Activated T-helper 1 cell treated with anti-CD3 and anti-CD28 coated beads, Interleukin-12 subunit alpha, Interleukin-12 subunit beta, Interleukin-2, Interleukin-4 antibody, amounts not matched to agents 30 ng/mL and 10 ng/mL and 1 ng/mL, durations not matched to agents 14 hours and 24 hours and 36 hours (primary cell): ENCODE measurements at regions not wholly inside any gene's neighbourhood (a gene's known extent, or its start where the extent isn't known, plus 50 kb on each side); places are given as distances from the start of the nearest gene placed in this dataset.
"Not testable (repeated sequence)": the region's sequence is repeated elsewhere in the genome, so short reads cannot be mapped to it uniquely, and the experiment has no call there.

Experiments used
- DNase-seq: peaks from one replicate; pipeline ENCODE4 v3.0.0; 2021; ENCODE audit warnings: low spot score
- H3K27ac Mint-ChIP-seq: one replicate; pipeline ENCODE4 v1.8.0; 2021; ENCODE audit warnings: mild to moderate bottlenecking, mixed read lengths
- H3K27me3 Mint-ChIP-seq: one replicate; pipeline ENCODE4 v1.8.0; 2022; ENCODE audit warnings: mild to moderate bottlenecking, moderate library complexity, mixed read lengths; ENCODE audit not compliant: insufficient read depth
- H3K36me3 Mint-ChIP-seq: one replicate; pipeline ENCODE4 v1.8.0; 2021; ENCODE audit warnings: low read depth, mixed read lengths
- H3K4me1 Mint-ChIP-seq: one replicate; pipeline ENCODE4 v1.8.0; 2021; ENCODE audit warnings: low read depth, mixed read lengths
- H3K4me3 Mint-ChIP-seq: one replicate; pipeline ENCODE4 v1.8.0; 2021; ENCODE audit warnings: mild to moderate bottlenecking, moderate library complexity, mixed read lengths
- H3K9me3 Mint-ChIP-seq: one replicate; pipeline ENCODE4 v1.8.0; 2021; ENCODE audit warnings: mixed read lengths
- intact Hi-C: fragments of 100-400 bp; cut with micrococcal nuclease; formaldehyde crosslinking; loops from one replicate; pipeline ENCODE4 v1.15.1; 2024

DNA sequence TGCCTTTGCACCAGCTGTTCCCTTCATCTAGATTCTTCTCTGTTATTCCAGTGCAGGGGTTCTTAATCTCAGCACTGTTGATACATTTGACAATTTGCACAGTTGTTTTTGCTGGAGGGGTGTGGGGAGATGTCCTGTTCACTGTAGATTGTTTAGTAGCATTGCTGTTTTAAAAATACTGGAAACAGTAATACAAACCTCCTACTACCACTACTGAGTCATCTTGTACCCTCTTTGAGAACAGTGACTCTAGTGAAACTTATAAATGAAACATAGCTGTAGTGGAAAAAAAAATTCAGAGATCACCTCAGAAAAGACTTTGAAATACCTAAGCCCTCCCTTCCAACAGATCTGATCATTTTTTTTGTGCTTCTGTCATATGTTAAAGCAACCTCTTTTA, 154.8 kb upstream of the TMEM196 start:
- intact Hi-C loops: no loop called here
- no peaks in the 10 kb centered on the region for H3K36me3 Mint-ChIP-seq
- no peaks in the 10 kb centered on the region for H3K27me3 Mint-ChIP-seq
- H3K4me1 Mint-ChIP-seq: no peaks in the 10 kb centered on the region
- no peak for DNase-seq
- no peaks in the 10 kb centered on the region for H3K9me3 Mint-ChIP-seq
- H3K27ac Mint-ChIP-seq: no peak overlapping the region
- no peak overlapping the region for H3K4me3 Mint-ChIP-seq

DNA sequence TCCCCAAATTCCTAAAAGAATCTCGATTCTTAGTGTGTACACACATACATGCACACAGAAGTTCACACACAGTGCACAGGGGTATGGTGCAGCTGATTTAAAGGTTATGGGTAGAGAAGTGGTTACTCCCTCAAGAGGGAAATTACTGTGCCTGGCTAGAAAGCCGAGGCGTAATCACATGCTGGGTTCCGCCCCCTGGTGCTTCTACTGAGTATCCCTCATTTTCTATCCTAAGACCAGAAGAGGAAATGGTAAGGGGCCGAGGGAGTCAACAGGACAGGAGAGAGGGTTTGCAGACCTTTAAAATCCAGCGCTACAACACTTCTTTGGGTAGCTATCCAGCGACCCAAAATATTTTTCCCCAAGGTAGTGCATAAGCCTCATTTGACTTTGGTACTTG, 147.3 kb upstream of the TMEM196 start:
- intact Hi-C loops: no loop called here
- Mint-ChIP-seq H3K27ac (no peak overlapping the region), H3K4me1 (no peaks in the 10 kb centered on the region), H3K9me3 (no peaks in the 10 kb centered on the region), H3K27me3 (no peaks in the 10 kb centered on the region), H3K4me3 (no peak overlapping the region), H3K36me3 (no peaks in the 10 kb centered on the region)
- no peak for DNase-seq

DNA sequence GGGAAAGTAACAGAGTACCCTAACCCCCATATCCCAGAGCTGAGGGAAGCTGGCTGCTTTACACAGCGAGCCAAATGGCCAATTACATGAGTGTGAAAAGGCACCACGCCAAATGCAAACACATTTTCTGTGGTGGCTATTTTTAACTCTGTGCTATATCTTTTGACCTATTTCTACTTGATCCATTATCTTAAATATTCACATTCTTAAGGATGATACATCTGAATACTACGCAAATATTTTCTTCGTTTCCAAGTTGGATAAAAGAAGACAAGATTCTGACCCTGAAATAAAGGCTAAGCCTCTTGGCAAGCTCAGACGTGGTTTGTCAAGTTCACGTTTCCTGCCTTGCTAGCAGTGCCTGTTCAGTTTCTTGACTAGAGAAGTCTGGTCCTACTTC, 146.7 kb upstream of the TMEM196 start:
- Mint-ChIP-seq H3K27ac (no peak overlapping the region), H3K27me3 (no peaks in the 10 kb centered on the region), H3K4me1 (no peaks in the 10 kb centered on the region), H3K36me3 (no peaks in the 10 kb centered on the region), H3K9me3 (no peaks in the 10 kb centered on the region), H3K4me3 (no peak overlapping the region)
- intact Hi-C loops: no loop called here
- DNase-seq: no peak

DNA sequence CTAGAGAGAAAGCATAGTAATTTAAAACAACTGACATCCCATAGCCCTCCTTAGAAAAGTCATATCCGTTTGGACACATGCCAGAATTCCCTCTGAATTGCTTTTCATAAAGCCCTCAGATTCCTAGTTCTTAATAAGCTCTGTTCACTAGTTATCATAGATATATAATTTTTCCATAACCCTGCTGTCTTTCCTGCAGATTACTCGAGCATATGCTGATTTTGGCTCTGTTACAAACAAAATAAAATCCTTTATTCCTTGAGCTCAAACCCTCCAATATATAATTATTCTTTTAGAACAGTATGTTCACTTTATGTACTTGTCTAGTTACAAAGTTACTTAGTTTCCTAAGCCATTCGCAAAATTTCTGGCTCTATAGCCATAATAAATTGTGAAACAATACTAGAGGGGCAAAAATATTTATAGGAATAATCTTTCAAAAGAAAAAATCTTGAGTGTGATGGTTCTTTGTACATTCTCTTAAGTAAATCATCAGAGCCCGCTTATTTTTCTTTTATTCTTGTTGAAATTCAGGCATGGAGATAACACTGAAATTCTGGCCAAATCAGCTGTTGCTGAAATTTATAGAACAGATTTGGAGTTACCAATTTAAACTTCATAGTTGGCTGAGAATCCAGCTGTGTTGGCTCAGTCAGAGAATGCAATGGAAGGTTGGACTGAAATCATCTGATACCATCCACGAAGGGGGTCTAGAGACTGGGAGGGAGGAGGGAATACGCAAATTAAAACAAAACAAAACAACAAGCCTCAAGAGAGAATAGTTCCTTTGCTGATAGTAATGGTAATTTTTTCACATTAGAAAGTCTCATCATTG, 146.1 kb upstream of the TMEM196 start:
- intact Hi-C loops: no loop called here

DNA sequence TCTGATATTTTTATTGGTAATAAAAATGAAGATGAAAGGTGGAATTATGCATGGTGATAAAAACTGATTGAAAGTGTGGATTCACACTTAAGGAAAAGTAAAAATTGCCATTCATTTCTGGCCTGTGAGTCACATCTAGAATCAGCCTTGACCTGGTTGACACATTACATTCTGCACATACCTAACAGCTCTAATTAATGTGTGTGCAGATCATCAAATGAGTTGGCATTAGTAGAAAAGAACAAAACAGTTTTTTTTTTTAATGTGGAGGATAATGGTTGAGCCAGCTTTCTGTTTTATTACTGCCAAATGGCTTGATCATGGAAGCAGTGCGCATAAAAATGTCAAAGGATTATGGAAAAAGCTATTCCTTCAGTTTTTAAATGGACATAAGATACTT, 142.6 kb upstream of the TMEM196 start:
- DNase-seq: no peak
- H3K4me3 Mint-ChIP-seq: no peak overlapping the region
- no peaks in the 10 kb centered on the region for H3K4me1 Mint-ChIP-seq
- no peak overlapping the region for H3K27ac Mint-ChIP-seq
- H3K36me3 Mint-ChIP-seq: no peaks in the 10 kb centered on the region
- intact Hi-C loops: no loop called here
- no peaks in the 10 kb centered on the region for H3K9me3 Mint-ChIP-seq
- H3K27me3 Mint-ChIP-seq: no peaks in the 10 kb centered on the region

More for the DNA sequence above, 146.1 kb upstream of the TMEM196 start:
- H3K9me3 Mint-ChIP-seq: no peaks in the 10 kb centered on the region
- H3K4me1 Mint-ChIP-seq: no peaks in the 10 kb centered on the region
- DNase-seq: no peak
- H3K36me3 Mint-ChIP-seq: no peaks in the 10 kb centered on the region
- H3K27ac Mint-ChIP-seq: no peak overlapping the region
- H3K27me3 Mint-ChIP-seq: no peaks in the 10 kb centered on the region
- H3K4me3 Mint-ChIP-seq: no peak overlapping the region

DNA sequence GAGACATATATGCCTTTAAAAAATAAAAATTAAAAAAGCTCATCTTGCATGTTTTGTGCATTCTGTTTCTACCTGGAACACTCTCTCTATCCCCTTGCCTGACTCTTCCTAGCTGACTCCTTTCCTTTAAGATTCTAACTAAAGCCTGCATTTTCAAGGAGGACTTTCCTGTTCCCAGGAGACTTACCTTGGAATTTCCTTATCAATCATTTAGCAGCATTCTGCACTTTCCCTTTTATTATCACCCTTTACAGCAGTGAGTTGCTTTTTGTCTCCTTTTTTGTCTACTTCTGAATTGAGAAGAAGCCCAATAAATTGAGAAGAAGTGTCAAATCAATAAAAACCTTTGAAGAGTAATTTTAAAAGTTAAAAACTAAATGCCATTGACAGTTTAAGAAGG, 142.2 kb upstream of the TMEM196 start:
- no peaks in the 10 kb centered on the region for H3K4me1 Mint-ChIP-seq
- H3K4me3 Mint-ChIP-seq: no peak overlapping the region
- H3K27ac Mint-ChIP-seq: no peak overlapping the region

DNA sequence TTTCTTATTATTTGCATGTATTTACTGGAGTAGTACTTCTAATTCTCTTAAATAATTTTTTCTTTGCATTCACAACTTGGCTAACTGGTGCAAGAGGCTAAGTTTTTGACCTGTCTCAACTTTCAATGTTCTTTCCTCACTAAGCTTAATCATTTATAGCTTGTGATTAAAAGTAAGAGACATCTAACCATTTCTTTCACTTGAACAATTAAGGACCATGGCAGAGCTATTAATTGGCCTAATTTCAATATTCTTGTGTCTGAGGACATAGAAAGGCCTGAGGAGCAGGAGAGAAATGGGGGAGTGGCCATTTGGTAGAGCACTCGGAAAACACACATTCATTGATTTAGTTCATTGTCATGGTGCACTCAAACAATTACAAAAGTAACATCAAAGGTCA, 141.4 kb upstream of the TMEM196 start:
- no peaks in the 10 kb centered on the region for H3K36me3 Mint-ChIP-seq
- intact Hi-C loops: no loop called here
- H3K27ac Mint-ChIP-seq: no peak overlapping the region
- H3K27me3 Mint-ChIP-seq: no peaks in the 10 kb centered on the region
- DNase-seq: no peak
- H3K4me3 Mint-ChIP-seq: no peak overlapping the region
- no peaks in the 10 kb centered on the region for H3K9me3 Mint-ChIP-seq
- H3K4me1 Mint-ChIP-seq: no peaks in the 10 kb centered on the region

More for the DNA sequence above, 142.2 kb upstream of the TMEM196 start:
- intact Hi-C loops: no loop called here
- DNase-seq: no peak
- Mint-ChIP-seq H3K36me3 (no peaks in the 10 kb centered on the region), H3K27me3 (no peaks in the 10 kb centered on the region), H3K9me3 (no peaks in the 10 kb centered on the region)

DNA sequence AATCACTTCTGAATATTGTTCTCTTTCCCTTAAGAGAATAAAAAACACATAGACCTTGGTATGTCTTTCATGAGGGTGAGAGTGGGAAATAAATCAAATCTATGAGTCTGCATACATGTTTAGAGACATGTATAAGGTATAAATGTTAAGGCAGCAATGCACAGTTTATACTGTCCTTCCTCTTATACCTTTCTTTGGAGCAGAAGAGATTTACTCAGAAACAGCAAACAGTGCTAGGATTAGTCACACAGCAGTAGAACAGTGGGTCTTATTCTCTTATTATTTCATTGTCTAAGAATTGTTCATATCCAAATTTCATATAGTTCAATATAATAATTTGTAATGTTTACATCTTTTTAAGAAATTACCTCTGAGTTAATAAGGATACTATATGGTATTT, 126.7 kb upstream of the TMEM196 start:
- H3K27ac Mint-ChIP-seq: no peak overlapping the region
- no peaks in the 10 kb centered on the region for H3K36me3 Mint-ChIP-seq
- H3K4me3 Mint-ChIP-seq: no peak overlapping the region
- H3K4me1 Mint-ChIP-seq: no peaks in the 10 kb centered on the region
- DNase-seq: no peak
- no peaks in the 10 kb centered on the region for H3K27me3 Mint-ChIP-seq
- H3K9me3 Mint-ChIP-seq: peaks cover 9% of the 10 kb centered on the region
- intact Hi-C loops: no loop called here

DNA sequence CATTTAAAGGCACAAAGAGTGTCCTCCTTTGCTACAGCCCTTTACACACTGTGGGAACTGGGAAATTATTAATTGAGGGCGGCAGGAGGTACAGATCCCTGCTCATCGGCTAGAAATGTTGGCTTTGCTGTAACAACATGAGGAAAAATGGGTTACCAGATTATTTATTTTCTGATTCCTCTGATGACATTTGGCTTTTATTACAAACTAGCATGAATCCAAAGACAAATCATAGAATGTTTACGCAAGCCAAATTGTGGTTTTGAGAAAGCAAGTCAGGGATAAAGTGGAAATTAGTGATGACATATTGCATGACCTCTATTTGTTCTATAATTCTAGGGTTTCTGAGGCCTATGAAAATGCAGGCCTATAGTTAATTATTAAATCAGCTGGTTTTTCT, 126.1 kb upstream of the TMEM196 start:
- peaks cover 9% of the 10 kb centered on the region for H3K9me3 Mint-ChIP-seq
- H3K36me3 Mint-ChIP-seq: no peaks in the 10 kb centered on the region
- no peak overlapping the region for H3K27ac Mint-ChIP-seq
- H3K4me3 Mint-ChIP-seq: no peak overlapping the region
- no peaks in the 10 kb centered on the region for H3K27me3 Mint-ChIP-seq
- intact Hi-C loops: no loop called here
- DNase-seq: no peak
- no peaks in the 10 kb centered on the region for H3K4me1 Mint-ChIP-seq

DNA sequence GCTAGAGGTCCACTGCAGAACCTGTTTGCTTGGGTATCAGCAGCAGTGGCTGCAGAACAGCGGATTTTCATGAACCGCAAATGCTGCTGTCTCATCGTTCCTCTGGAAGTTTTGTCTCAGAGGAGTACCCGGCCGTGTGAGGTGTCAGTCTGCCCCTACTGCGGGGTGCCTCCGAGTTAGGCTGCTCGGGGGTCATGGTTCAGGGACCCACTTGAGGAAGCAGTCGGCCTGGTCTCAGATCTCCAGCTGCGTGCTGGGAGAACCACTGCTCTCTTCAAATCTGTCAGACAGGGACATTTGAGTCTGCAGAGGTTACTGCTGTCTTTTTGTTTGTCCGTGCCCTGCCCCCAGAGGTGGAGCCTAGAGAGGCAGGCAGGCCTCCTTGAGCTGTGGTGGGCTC, 109.5 kb upstream of the TMEM196 start:
- H3K36me3 Mint-ChIP-seq, H3K4me3 Mint-ChIP-seq, DNase-seq, H3K27ac Mint-ChIP-seq, H3K4me1 Mint-ChIP-seq, intact Hi-C loops, H3K27me3 Mint-ChIP-seq: not testable (repeated sequence)
- peaks cover 26% of the 10 kb centered on the region for H3K9me3 Mint-ChIP-seq

DNA sequence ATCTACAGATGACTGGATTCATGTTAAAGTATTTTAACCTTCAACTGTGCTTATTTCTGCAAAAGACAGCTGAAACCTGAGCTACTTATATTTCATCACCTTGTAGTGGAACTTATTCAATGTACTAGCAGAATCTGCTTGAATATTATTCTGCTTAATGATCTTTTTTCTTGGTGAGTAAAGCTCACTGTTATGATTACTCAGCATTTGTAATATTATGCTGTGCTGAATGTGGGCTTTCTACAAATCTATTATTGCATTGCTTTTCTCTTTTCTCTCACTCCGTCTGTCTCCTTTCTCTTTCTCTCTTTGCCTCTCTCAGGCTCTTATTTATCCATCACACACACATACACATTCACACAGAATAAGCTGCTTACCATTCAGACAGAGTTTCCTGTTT, 98.7 kb upstream of the TMEM196 start:
- DNase-seq: no peak
- no peaks in the 10 kb centered on the region for H3K36me3 Mint-ChIP-seq
- no peak overlapping the region for H3K27ac Mint-ChIP-seq
- no peaks in the 10 kb centered on the region for H3K4me1 Mint-ChIP-seq
- no peaks in the 10 kb centered on the region for H3K9me3 Mint-ChIP-seq
- H3K4me3 Mint-ChIP-seq: no peak overlapping the region
- H3K27me3 Mint-ChIP-seq: no peaks in the 10 kb centered on the region
- intact Hi-C loops: no loop called here

DNA sequence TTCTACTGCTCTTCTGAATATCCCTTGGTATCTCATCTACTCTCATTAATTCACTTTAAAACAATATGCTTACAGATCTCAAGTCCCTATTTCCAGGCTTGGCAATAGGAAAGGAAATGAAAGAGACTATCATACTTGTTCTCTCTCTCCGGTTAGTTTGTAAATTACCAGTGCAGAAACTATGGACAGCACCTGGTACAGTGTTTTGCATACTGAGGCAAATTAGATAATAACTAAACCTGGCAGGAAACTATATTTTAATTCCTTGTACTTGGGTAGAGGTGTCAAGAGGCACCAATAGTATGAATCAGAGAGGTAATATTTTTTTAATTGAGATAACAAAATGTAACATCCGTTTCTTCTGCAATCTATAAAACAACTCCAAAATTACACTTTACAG, 97.7 kb upstream of the TMEM196 start:
- H3K9me3 Mint-ChIP-seq: no peaks in the 10 kb centered on the region
- no peaks in the 10 kb centered on the region for H3K4me1 Mint-ChIP-seq
- no peak overlapping the region for H3K4me3 Mint-ChIP-seq
- H3K36me3 Mint-ChIP-seq: no peaks in the 10 kb centered on the region
- intact Hi-C loops: no loop called here
- H3K27me3 Mint-ChIP-seq: no peaks in the 10 kb centered on the region
- H3K27ac Mint-ChIP-seq: no peak overlapping the region
- DNase-seq: no peak

DNA sequence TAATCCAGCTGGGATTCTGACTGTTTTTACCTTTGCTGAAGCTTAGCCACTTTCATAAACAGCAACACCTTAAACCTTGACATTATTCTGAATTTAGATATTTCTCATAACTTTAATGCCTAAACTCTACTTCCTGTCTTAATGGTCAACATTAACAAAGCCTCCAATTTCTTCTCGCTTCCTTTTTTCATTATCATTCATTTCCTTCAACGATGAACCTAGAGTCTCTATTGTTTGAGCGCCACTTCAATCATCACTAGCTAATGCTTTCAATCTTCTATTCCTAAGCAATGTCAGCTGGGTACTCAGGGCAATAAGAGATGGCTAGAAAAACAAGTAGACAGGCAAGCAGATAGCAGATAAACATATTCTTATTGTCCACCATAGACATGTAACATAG, 96.6 kb upstream of the TMEM196 start:
- H3K36me3 Mint-ChIP-seq: no peaks in the 10 kb centered on the region
- H3K9me3 Mint-ChIP-seq: no peaks in the 10 kb centered on the region
- H3K27me3 Mint-ChIP-seq: no peaks in the 10 kb centered on the region
- H3K4me3 Mint-ChIP-seq: no peak overlapping the region
- no peaks in the 10 kb centered on the region for H3K4me1 Mint-ChIP-seq
- intact Hi-C loops: no loop called here
- no peak overlapping the region for H3K27ac Mint-ChIP-seq
- DNase-seq: no peak

DNA sequence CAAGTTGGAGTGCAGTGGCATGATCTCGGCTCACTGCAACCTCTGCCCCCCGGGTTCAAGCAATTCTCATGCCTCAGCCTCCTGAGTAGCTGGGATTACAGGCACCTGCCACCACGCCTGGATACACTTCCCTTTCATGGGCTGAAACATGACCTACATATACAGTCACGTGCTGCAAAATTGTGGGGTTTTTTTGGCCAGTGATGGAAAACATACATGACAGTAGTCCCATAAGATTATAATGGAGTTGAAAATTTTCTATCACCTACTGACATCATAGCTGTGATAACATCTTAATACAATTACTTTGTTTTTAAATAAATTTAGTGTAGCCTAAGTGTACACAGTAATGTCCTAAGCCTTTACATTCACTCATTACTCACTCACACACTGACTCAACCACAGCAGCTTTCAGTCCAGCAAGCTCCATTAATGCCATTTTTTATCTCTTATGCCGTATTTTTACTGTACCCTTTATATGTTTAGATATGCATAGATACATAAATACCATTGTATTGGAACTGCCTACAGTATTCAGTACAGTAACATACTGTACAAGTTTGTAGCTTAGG, 79.9 kb upstream of the TMEM196 start:
- H3K27me3 Mint-ChIP-seq: no peaks in the 10 kb centered on the region
- no peaks in the 10 kb centered on the region for H3K9me3 Mint-ChIP-seq
- no peaks in the 10 kb centered on the region for H3K4me1 Mint-ChIP-seq
- no peak overlapping the region for H3K4me3 Mint-ChIP-seq
- H3K36me3 Mint-ChIP-seq: no peaks in the 10 kb centered on the region
- no peak for DNase-seq
- intact Hi-C loops: no loop called here
- H3K27ac Mint-ChIP-seq: no peak overlapping the region
